Hematopoietic multipotent progenitor cell treated with erythropoietin and hydrocortisone succinate and interleukin-3 and kit ligand, for 6 days (in vitro differentiated cells): ENCODE measurements at regions not wholly inside any gene's neighbourhood (a gene's known extent, or its start where the extent isn't known, plus 50 kb on each side); places are given as distances from the start of the nearest gene placed in this dataset.
"Not testable (repeated sequence)": the region's sequence is repeated elsewhere in the genome, so short reads cannot be mapped to it uniquely, and the experiment has no call there.

ENCODE experiments used
- DNase-seq: peaks from one replicate; pipeline ENCODE4 v3.0.0-alpha.2; 2015

GRCh38 chr15:81939604-81940440, 106.0 kb downstream of the MEX3B start:
- peak; percentile 71 for DNase-seq

GRCh38 chr15:81937189-81937588, 108.6 kb downstream of the MEX3B start:
- no peak for DNase-seq

GRCh38 chr15:81930582-81931369, 115.0 kb downstream of the MEX3B start:
- DNase-seq: no peak

GRCh38 chr15:81929557-81929956, 116.3 kb downstream of the MEX3B start:
- no peak for DNase-seq

DNA sequence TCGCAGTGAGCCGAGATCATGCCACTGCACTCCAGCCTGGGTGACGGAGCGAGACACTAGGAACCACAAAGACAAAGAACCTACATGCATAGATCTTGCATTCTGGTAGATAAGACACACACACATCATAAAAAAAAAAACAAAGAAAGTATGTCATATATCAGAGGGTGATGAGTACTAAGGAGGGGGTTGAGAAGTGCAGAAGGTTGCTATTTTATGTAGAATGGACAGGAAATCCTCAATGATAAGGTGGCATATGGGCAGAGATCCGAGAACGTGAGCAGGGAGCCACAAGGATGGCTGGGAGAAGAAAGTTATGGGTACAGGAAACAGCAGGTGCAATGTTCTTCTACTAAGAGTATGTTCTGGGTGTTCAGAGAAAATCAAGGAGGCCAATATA, 118.8 kb downstream of the MEX3B start:
- DNase-seq: peak; percentile 44

- DNase-seq: no peak
Measured at GRCh38 chr15:81924729-81925128, 121.1 kb downstream of the MEX3B start.

GRCh38 chr15:81923561-81924350, 122.1 kb downstream of the MEX3B start:
- DNase-seq: no peak

DNA sequence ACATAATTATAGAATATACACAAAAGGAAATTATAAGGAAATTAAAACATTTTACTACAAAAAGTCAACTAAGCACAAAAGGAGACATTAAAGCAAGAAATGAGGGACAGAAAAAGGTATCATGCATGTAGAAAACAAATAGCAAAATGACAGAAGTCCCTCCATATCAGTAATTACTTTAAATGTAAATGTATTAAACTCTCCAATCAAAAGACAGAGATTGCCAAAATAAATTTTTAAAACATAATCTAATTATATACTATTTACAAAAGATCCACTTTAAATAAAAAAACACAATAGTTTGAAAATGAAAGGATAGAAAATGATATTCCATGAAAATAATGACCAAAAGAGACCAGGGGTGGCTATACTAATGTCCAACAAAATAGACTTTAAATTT, 123.7 kb downstream of the MEX3B start:
- DNase-seq: no peak

DNA sequence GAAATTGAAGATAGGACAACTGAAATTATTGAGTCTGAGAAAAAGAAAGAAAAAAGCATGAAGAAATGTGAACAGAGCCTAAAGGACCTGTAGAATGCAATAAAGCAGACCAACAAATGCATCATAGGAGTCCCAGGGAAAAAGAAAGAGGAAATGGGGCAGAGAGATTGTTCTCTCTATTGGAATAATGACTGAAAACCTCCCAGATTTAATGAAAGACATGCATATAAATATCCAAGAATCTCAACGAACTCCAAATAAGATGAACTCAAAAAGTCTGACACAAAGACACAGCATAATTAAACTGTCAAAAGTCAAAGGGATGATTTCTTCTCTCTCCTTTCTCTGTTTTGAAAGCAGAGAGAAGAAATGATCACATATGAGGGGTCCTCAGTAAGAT, 124.7 kb downstream of the MEX3B start:
- DNase-seq: no peak

DNA sequence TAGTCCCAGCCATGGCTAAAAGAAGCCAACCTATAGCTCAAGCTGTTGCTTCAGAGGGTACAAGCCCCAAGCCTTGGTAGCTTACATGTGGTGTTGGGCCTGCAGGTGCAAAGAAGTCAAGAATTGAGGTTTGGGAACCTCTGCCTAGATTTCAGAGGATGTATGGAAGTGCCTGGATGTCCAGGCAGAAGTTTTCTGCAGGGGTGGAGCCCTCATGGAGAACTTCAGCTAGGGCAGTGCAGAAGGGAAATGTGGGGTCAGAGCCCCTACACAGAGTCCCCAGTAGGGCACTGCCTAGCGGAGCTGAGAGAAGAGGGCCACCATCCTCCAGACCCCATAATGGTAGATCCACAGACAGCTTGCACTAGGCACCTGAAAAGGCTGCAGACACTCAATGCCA, 127.1 kb downstream of the MEX3B start:
- not testable (repeated sequence) for DNase-seq

DNA sequence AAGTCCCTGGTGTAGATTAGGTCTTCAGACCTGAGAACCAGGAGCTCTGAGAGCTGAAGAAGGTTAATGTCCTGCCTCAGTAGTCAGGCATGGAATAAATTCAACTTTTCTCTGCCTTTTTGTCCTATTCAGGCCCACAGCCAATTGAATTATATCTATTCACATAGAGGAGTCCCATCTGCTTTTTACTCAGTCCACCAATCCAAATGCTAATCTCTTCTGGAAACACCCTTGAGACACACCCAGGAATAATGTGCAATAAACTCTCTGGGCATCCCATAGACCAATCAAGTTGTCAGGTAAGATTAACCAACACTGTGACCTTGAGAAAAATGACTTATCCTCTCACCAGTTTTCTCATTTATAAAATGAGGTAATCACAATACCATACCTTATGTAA, 129.4 kb downstream of the MEX3B start:
- no peak for DNase-seq

GRCh38 chr15:81915990-81916389, 129.8 kb downstream of the MEX3B start:
- DNase-seq: no peak

DNA sequence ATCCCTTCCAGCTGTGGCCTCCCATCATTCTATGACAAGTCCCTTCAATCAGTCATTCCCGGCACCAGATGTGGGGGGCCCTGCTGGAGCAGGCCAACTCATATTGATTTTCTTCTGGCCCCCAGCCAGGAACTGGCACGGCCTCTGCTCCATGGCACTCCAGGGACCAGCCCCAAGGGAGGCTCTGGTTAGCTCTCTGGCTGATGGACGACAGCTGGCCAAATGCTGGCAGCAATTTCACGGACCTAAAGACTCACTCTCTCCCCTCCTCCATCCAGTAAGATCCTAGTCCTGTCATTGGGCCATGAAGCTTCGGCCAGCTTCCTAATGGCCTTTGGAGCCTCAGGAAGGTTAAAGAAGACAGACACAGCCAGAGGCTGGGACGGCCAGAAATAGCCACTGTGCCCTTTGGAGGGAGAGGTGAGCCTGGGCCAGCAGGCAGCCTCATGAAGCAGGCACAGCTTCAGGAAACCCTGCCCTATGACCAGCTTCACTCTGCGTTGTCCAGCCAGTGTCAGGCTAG, 131.0 kb downstream of the MEX3B start:
- no peak for DNase-seq

DNA sequence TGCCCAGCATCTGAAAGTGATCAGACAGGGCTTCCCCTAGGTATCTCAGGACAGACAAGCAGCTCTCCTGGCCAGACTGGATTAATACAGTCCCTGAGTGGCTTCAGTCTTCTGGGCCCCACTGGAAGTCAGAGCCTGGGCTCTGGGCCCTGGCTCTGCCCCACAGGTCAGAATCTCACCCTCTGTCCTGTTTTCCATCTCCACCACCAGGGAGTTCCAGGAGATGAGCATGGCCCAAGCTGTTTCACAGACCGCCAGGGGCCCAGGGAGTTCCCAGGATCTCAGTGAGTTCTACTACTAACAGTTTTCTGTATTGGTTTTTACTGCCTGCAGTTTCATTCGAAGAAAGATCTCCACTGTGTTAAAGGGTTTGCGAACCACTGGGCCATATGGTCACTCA, 131.5 kb downstream of the MEX3B start:
- DNase-seq: no peak

GRCh38 chr15:81911022-81911971, 134.5 kb downstream of the MEX3B start:
- DNase-seq: no peak

- no peak for DNase-seq
Measured at GRCh38 chr15:81910355-81911021, 135.3 kb downstream of the MEX3B start.

- no peak for DNase-seq
Measured at GRCh38 chr15:81909011-81909358, 136.8 kb downstream of the MEX3B start.

GRCh38 chr15:81908111-81908510, 137.7 kb downstream of the MEX3B start:
- no peak for DNase-seq

GRCh38 chr15:81907521-81907920, 138.3 kb downstream of the MEX3B start:
- no peak for DNase-seq

GRCh38 chr15:81905889-81906288, 139.9 kb downstream of the MEX3B start:
- DNase-seq: no peak

GRCh38 chr15:81901319-81901718, 144.5 kb downstream of the MEX3B start:
- no peak for DNase-seq
